Activated CD8-positive, alpha-beta memory T cell treated with anti-CD3 and anti-CD28 coated beads for 36 hours (primary cell): ENCODE measurements at regions not wholly inside any gene's neighbourhood (a gene's known extent, or its start where the extent isn't known, plus 50 kb on each side); places are given as distances from the start of the nearest gene placed in this dataset.
"Not testable (repeated sequence)": the region's sequence is repeated elsewhere in the genome, so short reads cannot be mapped to it uniquely, and the experiment has no call there.

Experiments
- CTCF ChIA-PET: fragments of 350-600 bp; sonication (Branson Sonifier 250); formaldehyde crosslinking; loops from one replicate; lab custom pipeline; 2021; ENCODE audit warnings: antibody characterized with exemption; lab: Charles Lee
- POLR2A ChIA-PET: fragments of 350-600 bp; sonication (Branson Sonifier 250); formaldehyde crosslinking; loops from one replicate; lab custom pipeline; 2021; ENCODE audit warnings: antibody characterized with exemption; lab: Charles Lee

DNA sequence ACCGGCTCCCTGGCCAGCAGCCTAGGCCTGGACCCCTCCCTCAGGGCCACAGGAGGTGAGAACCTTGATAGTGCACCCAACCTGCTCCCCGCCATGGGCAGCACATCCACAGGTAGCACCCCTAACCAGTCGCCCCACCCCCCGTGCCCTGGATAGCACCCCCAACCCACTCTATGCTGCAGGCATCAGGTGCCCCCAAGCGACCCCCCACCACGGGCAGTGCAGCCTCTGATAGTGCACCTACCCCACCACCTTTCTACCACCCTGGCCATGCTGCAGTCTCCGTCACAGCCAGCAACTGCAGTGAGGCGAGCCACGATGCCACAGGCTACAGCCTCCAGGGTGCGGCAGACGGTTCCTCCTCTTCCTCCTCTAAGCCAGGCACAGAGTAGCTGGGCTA lies 55.6 kb downstream of the SOWAHC start:
- POLR2A ChIA-PET, result no interaction called here
- CTCF ChIA-PET, result no interaction called here

GRCh38 chr2:109670556-109671411 lies 56.6 kb downstream of the SOWAHC start:
- ChIA-PET POLR2A (no interaction called here), CTCF (no interaction called here)

- CTCF ChIA-PET, result no interaction called here
- POLR2A ChIA-PET, result interaction anchor here (0.6 kb wide), 1 partner anchor 230 kb away, joined by 3 read pairs; no protein-coding TSS in a partner anchor
Measured at GRCh38 chr2:109674894-109675534, 60.9 kb downstream of the SOWAHC start.

DNA sequence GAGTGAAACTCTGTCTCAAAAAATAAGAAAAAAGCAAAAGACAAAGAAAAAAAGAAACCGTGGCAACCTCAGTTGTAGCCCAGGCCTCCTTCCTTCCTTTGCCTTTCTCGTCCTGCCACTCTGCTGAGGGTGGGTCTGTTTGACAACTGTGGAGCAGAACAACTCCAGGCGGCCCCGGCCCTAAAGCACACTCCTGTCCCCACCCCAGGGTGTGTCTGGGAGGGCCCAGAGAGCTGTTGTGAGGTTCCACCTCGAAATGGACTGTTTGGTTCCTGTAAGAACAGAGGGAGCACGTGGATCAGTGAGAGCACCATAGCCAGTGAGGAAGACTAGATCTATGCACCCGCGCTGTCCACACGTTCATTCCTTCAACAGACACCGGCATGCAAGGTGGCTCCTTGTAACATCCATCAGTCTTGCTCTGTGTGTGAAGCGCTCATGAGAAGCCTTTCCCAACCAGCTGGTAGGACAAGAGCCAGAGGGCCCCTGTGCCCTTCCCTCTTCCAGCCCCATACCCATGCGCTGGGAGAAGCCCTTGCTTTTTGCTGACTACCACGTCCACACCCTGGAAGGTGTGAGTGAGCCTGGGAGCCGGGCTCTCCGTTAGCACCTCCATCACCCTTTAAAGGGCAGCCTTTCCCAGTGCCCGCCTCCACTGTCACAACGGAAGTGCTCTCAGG lies 61.6 kb downstream of the SOWAHC start:
- ChIA-PET CTCF (no interaction called here), POLR2A (no interaction called here)

GRCh38 chr2:109676346-109676902 lies 62.3 kb downstream of the SOWAHC start:
- CTCF ChIA-PET, result no interaction called here
- POLR2A ChIA-PET, result no interaction called here

GRCh38 chr2:109677121-109677731 lies 63.1 kb downstream of the SOWAHC start:
- POLR2A ChIA-PET, CTCF ChIA-PET: not testable (repeated sequence)

DNA sequence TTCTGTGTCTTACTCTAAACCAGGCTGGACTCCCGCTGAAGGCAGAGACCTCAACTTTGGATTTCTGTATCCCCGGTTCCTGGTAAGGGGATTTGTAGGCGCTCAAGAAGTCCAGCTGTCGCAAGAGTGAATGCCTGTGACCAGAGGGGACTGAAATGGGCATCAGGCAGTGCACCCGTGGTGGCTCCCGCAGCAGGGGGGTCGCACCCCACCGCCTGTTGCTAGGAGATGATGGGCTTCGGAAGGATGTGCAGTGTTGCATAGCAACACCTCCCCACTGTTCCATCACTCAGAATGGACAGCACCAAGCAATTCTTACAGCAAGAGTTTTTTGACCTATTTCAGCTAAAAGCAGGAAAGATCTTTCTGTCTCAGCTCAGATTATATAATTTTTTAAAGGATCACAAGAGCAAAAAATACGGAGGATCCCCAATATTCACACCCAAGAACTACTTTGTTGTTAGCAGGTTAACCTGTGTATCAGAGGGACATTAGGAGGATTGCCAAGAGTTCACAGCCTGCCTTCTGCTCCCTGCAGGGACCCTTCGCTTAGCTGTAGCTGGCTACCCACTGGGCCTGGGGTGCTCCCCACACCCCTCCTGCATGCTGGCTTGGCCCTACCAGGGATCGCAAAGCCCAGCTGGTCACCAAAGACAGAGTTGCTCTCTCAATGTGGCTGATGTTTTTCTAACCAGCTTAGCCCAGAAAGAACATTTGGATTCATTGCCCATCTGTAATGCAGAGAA lies 63.8 kb downstream of the SOWAHC start:
- CTCF ChIA-PET, result no interaction called here
- POLR2A ChIA-PET, result no interaction called here

- CTCF ChIA-PET, POLR2A ChIA-PET: not testable (repeated sequence)
Measured at GRCh38 chr2:109678724-109679201, 64.6 kb downstream of the SOWAHC start.

DNA sequence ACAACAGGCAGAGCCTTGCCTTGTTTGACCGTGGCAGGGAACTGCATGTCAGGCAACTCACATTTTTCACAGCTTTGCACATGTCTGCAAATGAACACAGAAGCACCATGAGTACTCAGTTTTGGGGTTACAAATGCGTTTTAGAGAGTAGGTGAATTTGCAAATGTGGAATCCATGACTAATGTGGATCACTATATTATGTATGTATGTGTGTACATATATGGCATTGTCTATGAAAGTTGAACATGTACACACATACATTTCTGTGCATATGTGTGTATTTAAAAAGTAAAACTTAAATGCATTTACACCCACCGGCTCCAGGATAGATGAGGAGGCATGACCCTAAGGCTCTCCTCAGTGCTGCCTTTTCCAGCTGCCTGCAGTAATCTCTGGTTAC lies 65.1 kb downstream of the SOWAHC start:
- POLR2A ChIA-PET, result no interaction called here
- CTCF ChIA-PET, result no interaction called here

DNA sequence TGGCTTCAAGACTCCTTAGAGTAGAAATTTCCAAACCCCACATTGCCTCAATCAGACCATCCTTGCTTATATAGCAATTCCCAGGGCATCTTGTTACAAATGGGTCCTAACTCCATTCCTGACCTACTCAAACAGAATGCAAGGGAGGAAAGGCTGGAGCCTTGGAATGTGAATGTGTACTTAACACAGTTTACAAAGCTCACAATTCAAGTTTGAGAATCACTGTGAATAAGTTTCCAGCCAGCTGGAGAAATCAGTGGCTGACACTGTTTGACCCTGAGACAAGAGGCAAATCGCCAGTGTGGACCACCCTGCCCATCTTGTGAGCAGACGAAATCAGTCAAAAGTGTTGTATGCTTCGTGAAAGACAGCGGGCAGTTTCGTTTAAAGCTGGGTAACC lies 65.5 kb downstream of the SOWAHC start:
- ChIA-PET CTCF (interaction anchor here (0.7 kb wide), 1 partner anchor 23 kb away, joined by 3 read pairs; no protein-coding TSS in a partner anchor), POLR2A (no interaction called here)

- POLR2A ChIA-PET, result no interaction called here
- CTCF ChIA-PET, result interaction anchor here (0.7 kb wide), 1 partner anchor 758 kb away, joined by 3 read pairs; no protein-coding TSS in a partner anchor
Measured at GRCh38 chr2:109680523-109681297, 66.5 kb downstream of the SOWAHC start.

- ChIA-PET POLR2A (no interaction called here), CTCF (no interaction called here)
Measured at GRCh38 chr2:109681633-109682380, 67.6 kb downstream of the SOWAHC start.

GRCh38 chr2:109683452-109683851 lies 69.3 kb downstream of the SOWAHC start:
- ChIA-PET POLR2A (no interaction called here), CTCF (no interaction called here)

DNA sequence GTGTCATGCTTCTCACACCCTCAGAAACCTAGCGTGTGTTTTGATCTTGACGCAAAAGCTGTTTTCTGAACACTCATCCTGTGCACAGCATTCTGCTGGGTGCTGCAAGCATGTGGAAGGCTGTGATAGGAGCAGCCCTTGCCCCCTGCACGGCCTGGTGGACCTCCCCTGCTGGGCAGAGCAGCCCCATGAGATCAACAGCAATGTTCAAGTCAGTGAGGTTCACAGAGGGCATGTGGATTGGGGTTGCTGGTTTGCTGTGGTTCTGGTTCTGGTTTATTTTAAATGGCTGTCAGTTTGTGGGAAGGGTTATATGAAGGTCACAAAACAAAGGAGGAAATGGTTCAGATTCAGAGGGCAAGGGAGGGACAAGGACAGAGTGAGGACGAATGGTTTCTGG lies 71.3 kb downstream of the SOWAHC start:
- CTCF ChIA-PET, result no interaction called here
- POLR2A ChIA-PET, result no interaction called here

- ChIA-PET CTCF (no interaction called here), POLR2A (no interaction called here)
Measured at GRCh38 chr2:109686921-109687320, 72.8 kb downstream of the SOWAHC start.

DNA sequence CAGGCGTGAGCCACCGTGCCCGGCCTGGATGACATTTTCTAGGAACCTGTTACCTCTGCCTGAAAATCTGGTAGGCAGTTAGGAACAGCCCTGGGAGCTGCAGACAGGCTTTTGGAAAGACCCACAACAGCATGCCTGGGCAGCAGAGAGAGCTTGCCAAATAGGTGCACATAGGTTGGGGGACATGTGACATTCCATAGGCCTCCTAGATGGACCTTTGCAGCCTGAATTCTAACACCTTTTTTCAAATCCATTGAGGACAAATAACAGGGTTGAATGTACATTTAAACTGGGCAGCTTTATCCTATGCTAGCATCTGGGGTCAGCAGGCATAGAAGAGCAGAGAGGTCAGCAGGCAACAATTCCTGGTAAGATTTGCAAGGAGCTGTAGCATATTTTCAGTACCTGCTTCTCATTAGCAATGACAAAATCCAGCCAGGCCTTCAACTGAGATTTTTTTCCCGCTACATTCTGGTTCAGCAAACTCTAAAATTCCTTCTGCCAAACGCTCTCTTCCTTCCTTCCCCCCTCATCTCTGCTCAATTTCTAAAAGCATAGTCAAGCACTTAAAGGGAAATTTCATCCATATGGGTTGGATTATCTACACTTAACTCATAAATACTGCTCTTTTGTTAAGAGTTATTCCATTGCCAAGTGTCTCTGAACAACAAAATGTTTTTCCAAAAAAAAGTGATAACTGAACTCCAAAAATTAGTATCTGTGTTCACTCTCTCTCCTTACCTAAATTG lies 75.2 kb downstream of the SOWAHC start:
- CTCF ChIA-PET, result interaction anchor here (1.2 kb wide), 1 partner anchor 143 kb away, joined by 3 read pairs; no protein-coding TSS in a partner anchor
- POLR2A ChIA-PET, result no interaction called here

DNA sequence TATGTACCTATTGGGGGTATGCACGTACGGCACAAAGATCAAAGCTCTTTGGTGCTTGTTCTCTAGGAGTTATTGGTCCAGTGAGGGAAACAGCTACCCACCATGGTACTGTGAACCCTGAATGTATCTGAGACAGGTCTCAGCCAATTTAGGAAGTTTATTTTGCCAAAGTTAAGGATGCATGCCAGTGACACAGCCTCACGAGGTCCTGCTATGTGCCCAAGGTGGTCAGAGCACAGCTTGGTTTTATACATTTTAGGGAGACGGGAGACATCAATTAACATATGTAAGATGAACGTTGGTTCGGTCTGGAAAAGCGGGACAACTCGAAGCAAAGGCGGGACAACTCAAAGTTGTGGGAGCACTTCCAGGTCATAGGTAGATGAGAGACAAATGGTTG lies 75.8 kb downstream of the SOWAHC start:
- ChIA-PET POLR2A (no interaction called here), CTCF (interaction anchor here (1.2 kb wide), 1 partner anchor 143 kb away, joined by 3 read pairs; no protein-coding TSS in a partner anchor)
